ENCODE measurements at regions not wholly inside any gene's neighbourhood (a gene's known extent, or its start where the extent isn't known, plus 50 kb on each side); places are given as distances from the start of the nearest gene placed in this dataset.

- no peak for TF ChIP-seq TCF12 (IDR thresholded peaks at IDR 0.05; ENCODE audit: low read depth)
- TF ChIP-seq RAD21 (IDR thresholded peaks at IDR 0.05; ENCODE audit: low read depth): no peak
- no peak for TF ChIP-seq ZBTB7A (IDR thresholded peaks at IDR 0.05; ENCODE audit: low read depth)
- TF ChIP-seq TAF1 (IDR thresholded peaks at IDR 0.05; ENCODE audit: low read depth): no peak
- TF ChIP-seq REST (IDR thresholded peaks at IDR 0.05; ENCODE audit: low read depth): no peak
- no peak for TF ChIP-seq EGR1 (IDR thresholded peaks at IDR 0.05)
- TF ChIP-seq YY1 (IDR thresholded peaks at IDR 0.05; ENCODE audit: low read depth): no peak
- TF ChIP-seq FOXM1 (IDR thresholded peaks at IDR 0.05; ENCODE audit: borderline replicate concordance, low read depth): no peak
- TF ChIP-seq, protein P1, sequence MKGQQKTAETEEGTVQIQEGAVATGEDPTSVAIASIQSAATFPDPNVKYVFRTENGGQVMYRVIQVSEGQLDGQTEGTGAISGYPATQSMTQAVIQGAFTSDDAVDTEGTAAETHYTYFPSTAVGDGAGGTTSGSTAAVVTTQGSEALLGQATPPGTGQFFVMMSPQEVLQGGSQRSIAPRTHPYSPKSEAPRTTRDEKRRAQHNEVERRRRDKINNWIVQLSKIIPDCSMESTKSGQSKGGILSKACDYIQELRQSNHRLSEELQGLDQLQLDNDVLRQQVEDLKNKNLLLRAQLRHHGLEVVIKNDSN (IDR thresholded peaks at IDR 0.05): no peak
- TF ChIP-seq TEAD4 (IDR thresholded peaks at IDR 0.05): no peak
- no peak for TF ChIP-seq EP300 (IDR thresholded peaks at IDR 0.05; ENCODE audit: borderline replicate concordance)
- TF ChIP-seq CEBPB (IDR thresholded peaks at IDR 0.05): no peak
Observed at GRCh38 chr11:116613206-116613875, 159.4 kb downstream of the BUD13 start.

All from Ishikawa (cell line).